ENCODE measurements at regions not wholly inside any gene's neighbourhood (a gene's known extent, or its start where the extent isn't known, plus 50 kb on each side); places are given as distances from the start of the nearest gene placed in this dataset.
A peak's percentile ranks its signal among the peaks of the same experiment; 100 is the strongest.

GRCh38 chr9:129513856-129514496 lies 106.9 kb downstream of the C9orf50 start:
- no peaks in the 10 kb centered on the region for H3K36me3 ChIP-seq (ENCODE audit: control insufficient read depth, insufficient read depth, low read length)
- H3K27ac ChIP-seq (ENCODE audit: low read depth, low read length): no peak overlapping the region
- no peak overlapping the region for H3K4me3 ChIP-seq (ENCODE audit: low read length)
- no peak overlapping the region for H3K9ac ChIP-seq (ENCODE audit: low read length)
- no peaks in the 10 kb centered on the region for H3K27me3 ChIP-seq (ENCODE audit: control insufficient read depth, insufficient read depth, low read length)
- no peaks in the 10 kb centered on the region for H3K4me1 ChIP-seq (ENCODE audit: control insufficient read depth, insufficient read depth, low read length)

- no peaks in the 10 kb centered on the region for H3K4me1 ChIP-seq (ENCODE audit: control insufficient read depth, insufficient read depth, low read length)
- H3K9ac ChIP-seq (ENCODE audit: low read length): no peak overlapping the region
- no peak overlapping the region for H3K27ac ChIP-seq (ENCODE audit: low read depth, low read length)
Measured at GRCh38 chr9:129513282-129513681, 107.6 kb downstream of the C9orf50 start.

DNA sequence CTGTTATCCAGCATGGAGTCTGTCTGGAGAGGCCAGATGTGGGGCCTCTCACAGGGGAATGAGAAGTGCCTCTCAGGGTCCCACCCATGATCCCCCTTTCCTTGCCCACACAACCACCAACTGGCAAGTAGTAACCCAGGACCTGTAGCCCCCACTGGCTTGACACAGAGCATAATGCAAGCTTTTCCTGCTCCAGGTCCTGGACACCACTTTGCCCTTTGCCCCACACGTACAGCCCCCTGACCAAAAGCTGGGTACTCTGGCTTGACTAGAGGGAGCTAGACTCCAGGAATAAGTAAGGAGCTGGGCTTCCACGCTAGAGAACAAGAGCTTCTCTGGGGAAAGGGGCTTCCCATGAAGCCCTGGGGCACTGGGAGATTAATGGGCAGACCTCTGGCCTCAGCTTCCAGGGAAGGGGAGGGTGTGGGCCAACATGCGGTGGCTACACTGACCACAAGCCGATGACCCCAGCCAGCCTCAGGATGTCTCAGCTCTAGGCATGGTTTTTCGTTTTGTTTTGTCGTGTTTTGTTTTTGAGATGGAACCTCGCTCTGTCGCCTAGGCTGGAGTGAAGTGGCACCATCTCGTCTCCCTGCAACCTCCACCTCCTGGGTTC lies 109.5 kb downstream of the C9orf50 start:
- Histone ChIP-seq H3K4me1 (ENCODE audit: control insufficient read depth, insufficient read depth, low read length) (no peaks in the 10 kb centered on the region), H3K27ac (ENCODE audit: low read depth, low read length) (no peak overlapping the region), H3K4me3 (ENCODE audit: low read length) (no peak overlapping the region), H3K36me3 (ENCODE audit: control insufficient read depth, insufficient read depth, low read length) (no peaks in the 10 kb centered on the region), H3K27me3 (ENCODE audit: control insufficient read depth, insufficient read depth, low read length) (no peaks in the 10 kb centered on the region), H3K9ac (ENCODE audit: low read length) (no peak overlapping the region)

More at GRCh38 chr9:129513282-129513681, 107.6 kb downstream of the C9orf50 start:
- no peaks in the 10 kb centered on the region for H3K36me3 ChIP-seq (ENCODE audit: control insufficient read depth, insufficient read depth, low read length)
- no peaks in the 10 kb centered on the region for H3K27me3 ChIP-seq (ENCODE audit: control insufficient read depth, insufficient read depth, low read length)
- H3K4me3 ChIP-seq (ENCODE audit: low read length): no peak overlapping the region

- Histone ChIP-seq H3K9ac (ENCODE audit: low read length) (no peak overlapping the region), H3K36me3 (ENCODE audit: control insufficient read depth, insufficient read depth, low read length) (peaks cover 2% of the 10 kb centered on the region), H3K4me3 (ENCODE audit: low read length) (no peak overlapping the region), H3K27ac (ENCODE audit: low read depth, low read length) (no peak overlapping the region), H3K4me1 (ENCODE audit: control insufficient read depth, insufficient read depth, low read length) (no peaks in the 10 kb centered on the region), H3K27me3 (ENCODE audit: control insufficient read depth, insufficient read depth, low read length) (no peaks in the 10 kb centered on the region)
Measured at GRCh38 chr9:129509533-129509928, 111.4 kb downstream of the C9orf50 start.

DNA sequence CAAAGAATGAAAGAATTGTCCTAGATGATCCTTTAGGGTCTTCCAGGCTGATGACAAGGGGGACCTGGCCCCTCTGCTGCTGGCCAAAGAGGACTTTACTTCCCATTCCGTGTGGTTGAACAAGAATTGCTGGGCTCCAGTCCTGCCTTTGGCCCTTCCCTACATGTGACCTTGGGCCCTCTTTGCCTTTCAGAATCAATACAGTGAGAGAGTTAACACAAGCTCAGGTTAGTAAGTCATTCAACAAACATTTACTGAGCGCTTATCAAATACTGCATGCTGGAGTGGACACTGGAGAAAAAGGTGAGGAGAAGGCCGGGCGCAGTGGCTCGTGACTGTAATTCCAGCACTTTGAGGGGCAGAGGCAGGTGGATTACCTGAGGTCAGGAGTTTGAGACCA lies 113.1 kb downstream of the C9orf50 start:
- Histone ChIP-seq H3K4me3 (ENCODE audit: low read length) (no peak overlapping the region), H3K27me3 (ENCODE audit: control insufficient read depth, insufficient read depth, low read length) (no peaks in the 10 kb centered on the region), H3K36me3 (ENCODE audit: control insufficient read depth, insufficient read depth, low read length) (peaks cover 6% of the 10 kb centered on the region), H3K27ac (ENCODE audit: low read depth, low read length) (no peak overlapping the region), H3K4me1 (ENCODE audit: control insufficient read depth, insufficient read depth, low read length) (no peaks in the 10 kb centered on the region), H3K9ac (ENCODE audit: low read length) (no peak overlapping the region)

- Histone ChIP-seq H3K27ac (ENCODE audit: low read depth, low read length) (no peak overlapping the region), H3K27me3 (ENCODE audit: control insufficient read depth, insufficient read depth, low read length) (no peaks in the 10 kb centered on the region), H3K36me3 (ENCODE audit: control insufficient read depth, insufficient read depth, low read length) (peaks cover 6% of the 10 kb centered on the region), H3K4me1 (ENCODE audit: control insufficient read depth, insufficient read depth, low read length) (no peaks in the 10 kb centered on the region), H3K9ac (ENCODE audit: low read length) (no peak overlapping the region), H3K4me3 (ENCODE audit: low read length) (no peak overlapping the region)
Measured at GRCh38 chr9:129506892-129507291, 114.0 kb downstream of the C9orf50 start.

DNA sequence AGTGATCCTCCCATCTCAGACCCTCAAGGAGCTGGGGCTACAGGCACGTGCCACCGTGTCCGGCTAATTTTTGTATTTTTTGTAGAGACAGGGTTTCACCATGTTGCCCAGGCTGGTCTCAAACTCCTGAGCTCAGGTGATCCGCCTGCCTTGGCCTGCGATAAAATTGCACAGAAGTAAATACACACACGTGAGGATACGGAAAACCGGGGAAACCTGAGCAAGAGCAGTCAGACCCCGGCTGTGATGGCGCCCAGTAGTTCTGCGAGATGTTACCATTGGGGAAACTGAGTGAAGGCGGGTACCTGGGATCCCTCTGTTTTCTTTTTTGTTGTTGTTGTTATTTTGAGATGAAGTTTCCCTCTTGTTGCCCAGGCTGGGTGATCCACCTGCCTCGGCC lies 114.9 kb downstream of the C9orf50 start:
- no peak overlapping the region for H3K9ac ChIP-seq (ENCODE audit: low read length)

DNA sequence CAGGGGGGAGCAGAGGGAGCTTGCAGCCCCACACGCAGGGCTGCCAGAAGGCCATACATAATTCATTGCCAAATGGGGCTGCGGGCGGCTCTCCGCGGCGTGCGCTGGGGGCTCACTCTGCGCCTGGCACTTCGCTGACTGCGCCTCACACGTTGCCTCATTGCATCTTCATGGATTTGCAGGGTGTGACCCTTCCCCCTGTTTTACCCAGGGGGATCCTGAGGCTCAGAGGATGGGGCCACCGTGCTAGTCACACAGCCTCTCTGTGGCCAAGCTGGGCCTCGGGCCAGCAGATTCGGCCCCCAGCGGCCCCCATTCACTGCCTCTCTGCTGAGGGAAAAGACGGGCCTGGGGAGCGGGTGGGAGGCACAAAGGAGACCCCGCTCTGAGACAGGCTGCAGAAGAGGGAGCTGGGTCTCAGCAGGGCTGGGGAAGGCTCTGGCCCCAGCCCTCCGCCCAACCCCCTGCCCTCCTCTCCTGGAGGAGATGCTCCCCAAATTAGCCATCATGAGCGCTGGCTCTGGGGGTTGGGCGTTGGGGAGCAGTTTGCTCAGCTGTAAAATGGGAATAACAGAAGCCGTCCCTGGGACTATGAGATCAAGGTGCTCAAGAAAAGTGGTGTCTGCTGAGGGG lies 115.5 kb downstream of the C9orf50 start:
- Histone ChIP-seq H3K27me3 (ENCODE audit: control insufficient read depth, insufficient read depth, low read length) (no peaks in the 10 kb centered on the region), H3K27ac (ENCODE audit: low read depth, low read length) (no peak overlapping the region), H3K4me1 (ENCODE audit: control insufficient read depth, insufficient read depth, low read length) (peaks cover 4% of the 10 kb centered on the region), H3K9ac (ENCODE audit: low read length) (no peak overlapping the region), H3K4me3 (ENCODE audit: low read length) (no peak overlapping the region), H3K36me3 (ENCODE audit: control insufficient read depth, insufficient read depth, low read length) (peaks cover 6% of the 10 kb centered on the region)

More for the DNA sequence above, 114.9 kb downstream of the C9orf50 start:
- no peak overlapping the region for H3K4me3 ChIP-seq (ENCODE audit: low read length)
- no peak overlapping the region for H3K27ac ChIP-seq (ENCODE audit: low read depth, low read length)
- no peaks in the 10 kb centered on the region for H3K27me3 ChIP-seq (ENCODE audit: control insufficient read depth, insufficient read depth, low read length)
- H3K4me1 ChIP-seq (ENCODE audit: control insufficient read depth, insufficient read depth, low read length): no peaks in the 10 kb centered on the region
- peaks cover 6% of the 10 kb centered on the region for H3K36me3 ChIP-seq (ENCODE audit: control insufficient read depth, insufficient read depth, low read length)

DNA sequence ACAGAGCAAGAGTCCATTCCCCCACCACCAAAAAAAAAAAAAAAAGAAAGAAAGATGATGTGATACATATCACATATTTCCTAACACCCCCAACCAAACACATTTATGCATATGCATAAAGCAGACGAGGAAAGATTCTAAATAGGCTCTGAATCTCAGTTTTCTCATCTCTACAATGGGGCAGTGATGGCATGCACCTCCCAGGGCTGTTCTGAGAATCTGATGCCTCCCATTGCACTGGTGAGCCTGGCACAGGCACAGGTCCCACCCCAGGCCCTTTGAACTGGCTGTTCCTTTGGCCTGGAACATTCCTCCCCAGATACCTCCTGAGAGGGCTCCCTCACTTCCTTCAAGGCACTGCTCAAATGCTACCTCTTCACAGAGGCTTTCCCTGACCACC lies 116.5 kb downstream of the C9orf50 start:
- peaks cover 6% of the 10 kb centered on the region for H3K36me3 ChIP-seq (ENCODE audit: control insufficient read depth, insufficient read depth, low read length)
- H3K27ac ChIP-seq (ENCODE audit: low read depth, low read length): no peak overlapping the region
- peaks cover 12% of the 10 kb centered on the region for H3K4me1 ChIP-seq (ENCODE audit: control insufficient read depth, insufficient read depth, low read length)
- H3K9ac ChIP-seq (ENCODE audit: low read length): no peak overlapping the region
- H3K4me3 ChIP-seq (ENCODE audit: low read length): no peak overlapping the region
- H3K27me3 ChIP-seq (ENCODE audit: control insufficient read depth, insufficient read depth, low read length): no peaks in the 10 kb centered on the region

- Histone ChIP-seq H3K27me3 (ENCODE audit: control insufficient read depth, insufficient read depth, low read length) (no peaks in the 10 kb centered on the region), H3K36me3 (ENCODE audit: control insufficient read depth, insufficient read depth, low read length) (peaks cover 6% of the 10 kb centered on the region), H3K4me1 (ENCODE audit: control insufficient read depth, insufficient read depth, low read length) (peaks cover 31% of the 10 kb centered on the region), H3K9ac (ENCODE audit: low read length) (no peak overlapping the region), H3K27ac (ENCODE audit: low read depth, low read length) (no peak overlapping the region), H3K4me3 (ENCODE audit: low read length) (no peak overlapping the region)
Measured at GRCh38 chr9:129501771-129502319, 119.1 kb downstream of the C9orf50 start.

DNA sequence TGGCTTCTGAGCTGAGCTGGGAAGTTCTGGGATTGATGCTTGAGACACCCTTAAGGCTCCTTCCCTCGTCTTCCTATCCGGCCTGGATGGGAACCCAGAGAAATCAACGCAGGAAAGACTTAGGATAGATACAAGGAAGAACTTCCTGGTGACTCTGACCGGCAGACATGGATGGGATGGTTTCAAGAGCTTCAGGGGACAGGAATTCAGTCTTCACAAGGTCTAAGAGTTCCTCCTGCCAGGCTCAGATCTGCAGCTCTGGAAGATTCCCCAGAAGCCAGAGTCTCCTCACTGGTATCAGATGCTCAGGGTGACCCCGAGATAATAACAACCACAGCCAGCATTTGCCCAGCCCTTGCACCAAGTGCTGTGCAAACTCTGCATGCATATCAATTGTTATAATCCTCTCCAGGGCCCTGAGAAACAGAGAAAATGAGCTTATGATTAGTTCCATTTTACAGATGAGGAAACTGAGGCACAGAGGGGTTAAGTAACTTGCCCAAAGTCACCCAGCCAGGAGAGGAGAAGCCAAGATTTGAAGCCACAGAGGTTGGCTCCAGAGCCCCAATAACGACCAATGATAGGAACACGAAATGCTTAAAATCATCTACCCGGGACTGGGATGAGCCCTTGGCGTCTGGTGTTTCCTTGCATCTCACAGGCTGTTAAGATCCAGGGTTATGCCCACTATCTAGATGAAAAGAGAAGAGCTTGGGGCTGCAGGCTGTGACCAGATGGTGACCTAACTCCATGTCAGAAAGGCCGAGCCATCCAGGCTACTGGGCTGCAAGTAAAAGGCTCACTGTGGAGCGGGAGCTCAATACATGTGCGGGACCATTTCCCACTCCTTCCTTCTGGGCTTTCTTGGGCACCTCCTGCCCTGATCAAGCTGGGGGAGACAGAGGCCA lies 119.8 kb downstream of the C9orf50 start:
- Histone ChIP-seq H3K4me1 (ENCODE audit: control insufficient read depth, insufficient read depth, low read length) (peaks cover 34% of the 10 kb centered on the region), H3K27me3 (ENCODE audit: control insufficient read depth, insufficient read depth, low read length) (no peaks in the 10 kb centered on the region), H3K27ac (ENCODE audit: low read depth, low read length) (peak overlapping the region; percentile 98), H3K9ac (ENCODE audit: low read length) (no peak overlapping the region), H3K36me3 (ENCODE audit: control insufficient read depth, insufficient read depth, low read length) (peaks cover 6% of the 10 kb centered on the region), H3K4me3 (ENCODE audit: low read length) (no peak overlapping the region)

Data from rectal smooth muscle tissue (tissue), 1 donor.